AG20443 (cell line): ENCODE measurements at regions not wholly inside any gene's neighbourhood (a gene's known extent, or its start where the extent isn't known, plus 50 kb on each side); places are given as distances from the start of the nearest gene placed in this dataset.

ENCODE experiments used
- DNase-seq: peaks from one replicate; pipeline ENCODE4 v3.0.0; 2012; ENCODE audit warnings: low spot score, mixed read lengths

DNA sequence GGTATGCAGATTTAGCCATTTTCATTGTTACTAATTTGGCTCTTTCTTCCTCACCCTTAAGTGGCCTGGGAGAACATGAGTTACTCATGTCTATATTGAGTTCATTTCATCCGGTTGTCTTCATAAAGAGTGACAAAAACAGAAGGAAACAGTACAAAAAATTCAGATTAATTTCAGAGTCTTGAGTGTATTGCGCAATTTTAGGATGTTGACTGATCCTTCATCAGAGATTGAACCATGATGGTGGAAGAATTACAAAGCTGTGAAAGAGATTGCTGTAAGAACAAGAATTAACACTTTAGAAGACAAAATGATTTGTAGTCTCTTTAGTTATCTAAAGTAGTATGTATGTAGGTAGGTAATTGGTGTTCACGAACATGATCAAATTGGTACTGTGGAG is 194.0 kb upstream of the PPP1R3A start:
- no peak for DNase-seq

DNA sequence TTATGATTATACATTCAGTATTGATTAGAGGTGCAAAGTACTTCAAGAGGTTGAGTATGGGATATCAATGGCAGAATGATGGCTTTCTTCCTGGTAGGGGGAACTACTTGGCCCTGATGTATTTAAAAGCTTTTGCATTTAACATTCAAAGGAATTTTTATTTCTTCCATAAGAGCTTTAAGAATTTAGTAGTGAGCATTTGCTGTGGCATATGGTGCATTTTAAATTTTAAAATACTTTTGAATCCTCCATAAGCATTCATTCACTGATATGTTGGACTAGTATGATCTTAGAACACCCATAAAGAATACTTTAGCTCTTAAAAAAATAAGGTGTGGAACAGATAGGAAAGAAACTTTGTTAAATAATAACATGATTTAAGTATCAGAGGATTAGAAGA is 191.9 kb upstream of the PPP1R3A start:
- no peak for DNase-seq

DNA sequence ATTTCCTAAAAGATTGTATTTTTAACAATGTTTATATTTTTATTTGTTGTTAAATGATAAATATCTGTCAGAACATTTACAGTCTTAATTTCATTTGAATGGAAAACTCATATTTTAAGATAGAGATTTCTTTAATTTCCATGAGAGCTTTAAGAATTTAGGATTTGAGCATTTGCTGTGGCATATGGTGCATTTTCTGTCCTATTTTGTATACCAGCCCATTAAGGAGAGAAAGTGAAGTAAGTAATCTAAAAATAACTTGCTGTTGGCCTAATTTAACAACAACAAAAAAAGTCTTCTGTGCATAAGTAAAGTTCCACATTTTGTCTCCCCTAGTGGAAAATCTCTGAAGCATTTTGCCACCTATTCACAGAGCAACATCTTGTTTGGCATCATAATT is 190.9 kb upstream of the PPP1R3A start:
- DNase-seq = no peak

DNA sequence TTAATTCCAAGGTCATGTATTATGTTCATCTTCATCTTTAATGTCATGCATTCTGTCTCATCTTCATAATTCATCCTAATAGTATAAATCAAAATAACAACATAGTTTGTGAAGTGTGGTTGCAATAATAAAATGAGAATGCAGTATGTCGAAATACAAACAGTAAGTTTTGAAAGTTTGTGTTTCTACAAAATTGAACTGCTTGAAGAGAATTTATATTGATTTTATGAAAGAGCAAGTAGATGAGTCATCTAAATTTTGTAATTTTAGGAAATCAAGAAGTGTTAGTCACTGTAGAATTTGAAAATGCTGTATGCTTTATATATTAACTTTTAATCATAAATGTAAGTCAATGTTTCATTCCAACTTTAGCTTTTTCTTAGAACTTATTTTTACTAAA is 190.5 kb upstream of the PPP1R3A start:
- DNase-seq = no peak

DNA sequence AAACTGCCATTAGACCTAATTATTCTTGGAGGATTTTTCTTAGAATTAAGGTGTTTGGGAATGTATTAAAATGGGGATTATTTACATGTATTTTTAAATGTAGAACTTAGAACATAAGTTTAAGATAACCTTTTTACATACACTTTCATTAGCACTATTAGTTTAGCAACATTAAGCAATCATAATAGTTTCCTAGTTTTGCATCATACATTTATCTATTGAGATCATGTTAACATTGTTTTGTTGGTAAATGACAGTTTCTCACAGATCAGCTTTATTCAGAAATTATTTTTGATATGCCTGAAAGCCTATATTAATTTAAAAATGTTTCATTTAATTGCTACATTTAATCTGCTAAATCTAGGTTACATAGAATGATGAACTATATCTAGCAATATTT is 189.7 kb upstream of the PPP1R3A start:
- DNase-seq = no peak

DNA sequence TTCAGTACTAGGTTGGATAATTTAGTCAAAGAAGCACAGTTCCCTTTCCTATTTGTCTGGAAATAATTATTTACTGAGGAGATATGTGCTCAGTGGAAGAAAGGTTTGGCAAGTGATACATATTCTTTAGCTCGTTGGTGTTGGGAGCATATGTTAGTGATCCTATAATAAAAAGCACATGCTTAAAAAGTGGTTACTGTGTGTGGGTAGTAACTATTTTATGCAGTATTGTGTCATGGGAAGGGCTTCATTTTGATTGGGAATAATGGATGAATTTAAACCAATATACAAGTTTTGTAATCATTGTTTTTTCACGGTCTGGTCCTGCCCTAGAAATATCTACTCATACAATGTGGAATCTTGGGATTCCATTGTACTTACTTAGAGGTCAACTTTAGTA is 188.7 kb upstream of the PPP1R3A start:
- DNase-seq = peak; percentile 7

DNA sequence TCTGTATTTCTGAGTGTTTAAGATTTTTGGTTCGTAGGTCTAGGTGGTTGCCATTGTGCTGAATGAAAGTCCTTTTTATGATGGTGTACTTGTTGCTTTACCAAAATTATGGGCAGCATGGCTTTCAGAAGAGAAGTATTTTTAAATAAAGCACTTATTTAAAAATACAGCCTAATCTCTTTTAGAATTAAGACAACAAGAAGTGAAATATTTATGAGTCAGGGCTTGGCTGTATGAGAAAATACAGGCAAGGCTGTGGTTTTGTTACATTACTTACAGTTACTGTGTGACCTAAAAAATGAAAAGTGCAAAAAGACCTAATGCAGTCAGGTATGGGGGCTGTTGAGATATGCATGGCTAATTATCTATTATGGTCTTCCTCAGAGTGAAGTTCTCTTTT is 185.2 kb upstream of the PPP1R3A start:
- DNase-seq = no peak

DNA sequence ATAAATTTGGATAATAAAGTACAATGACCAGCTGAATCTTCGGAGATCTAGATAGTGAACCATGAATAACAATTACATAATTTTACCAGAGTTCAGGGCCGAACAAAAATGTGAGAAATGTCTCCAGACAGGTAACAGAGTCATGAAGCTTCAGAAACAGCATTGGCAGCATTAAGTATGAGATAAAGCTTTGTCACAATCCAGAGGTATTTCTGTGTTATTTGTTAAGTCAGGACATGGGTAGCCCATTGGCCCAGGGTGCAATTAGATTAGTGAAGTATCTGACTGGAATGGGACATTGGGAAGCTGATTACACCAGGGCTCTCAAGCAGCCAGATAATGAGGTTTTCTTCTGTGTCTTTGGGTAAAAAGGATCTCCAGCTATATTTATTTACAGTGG is 184.2 kb upstream of the PPP1R3A start:
- DNase-seq = no peak

DNA sequence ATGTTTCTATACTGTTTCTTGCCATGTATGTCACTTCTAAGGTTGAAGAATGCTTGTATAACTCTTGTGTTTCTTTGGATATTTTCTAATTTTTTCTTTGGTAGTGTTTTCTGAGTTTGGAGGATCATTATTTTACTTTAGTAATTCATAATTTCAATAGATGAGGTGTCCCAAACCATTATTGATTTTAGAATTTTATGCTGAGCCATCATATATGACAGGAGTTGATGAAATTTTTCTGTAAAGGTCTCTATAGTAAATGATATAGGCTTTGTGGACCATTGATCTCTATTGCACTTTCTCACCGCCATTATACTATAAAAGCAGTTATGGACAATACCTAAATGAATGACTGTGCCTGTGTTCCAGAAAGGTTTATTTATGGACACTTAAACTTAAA is 183.3 kb upstream of the PPP1R3A start:
- DNase-seq = no peak

DNA sequence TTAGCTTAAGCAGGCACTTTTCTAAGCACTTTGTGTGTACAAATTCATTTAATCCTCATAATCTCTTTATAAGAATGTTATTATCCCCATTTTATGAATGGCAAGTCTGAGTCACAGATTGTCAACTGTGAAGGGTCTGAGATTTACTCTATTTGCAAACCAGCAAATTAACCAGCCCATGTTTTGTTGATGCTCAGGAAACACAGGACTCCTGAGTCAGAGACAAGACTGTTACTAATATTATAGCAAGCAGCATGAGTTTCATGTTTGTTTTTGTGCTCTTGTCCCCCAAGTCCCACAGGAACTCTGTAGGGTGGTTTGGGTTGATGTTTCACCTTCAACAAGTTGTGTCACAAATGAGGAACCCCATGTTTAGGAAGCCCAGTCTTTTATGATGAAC is 182.0 kb upstream of the PPP1R3A start:
- DNase-seq = no peak

DNA sequence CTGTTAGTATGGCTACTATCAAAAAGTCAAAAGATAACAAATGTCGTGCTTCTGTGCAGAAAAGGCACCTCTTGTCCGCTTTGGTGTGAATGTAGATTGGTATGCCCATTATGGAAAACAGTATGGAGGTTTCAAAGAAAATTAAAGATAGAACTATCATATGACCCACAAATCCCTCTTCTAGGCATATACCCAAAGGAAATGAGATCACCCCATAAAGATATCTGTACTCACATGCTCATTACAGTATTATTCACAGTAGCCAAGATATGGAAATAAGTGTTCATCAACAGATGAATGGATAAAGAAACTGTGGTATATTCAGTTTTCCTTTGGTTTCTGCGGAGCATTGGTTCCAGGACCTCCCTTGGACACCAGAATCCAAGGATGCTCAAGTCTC is 180.5 kb upstream of the PPP1R3A start:
- no peak for DNase-seq

DNA sequence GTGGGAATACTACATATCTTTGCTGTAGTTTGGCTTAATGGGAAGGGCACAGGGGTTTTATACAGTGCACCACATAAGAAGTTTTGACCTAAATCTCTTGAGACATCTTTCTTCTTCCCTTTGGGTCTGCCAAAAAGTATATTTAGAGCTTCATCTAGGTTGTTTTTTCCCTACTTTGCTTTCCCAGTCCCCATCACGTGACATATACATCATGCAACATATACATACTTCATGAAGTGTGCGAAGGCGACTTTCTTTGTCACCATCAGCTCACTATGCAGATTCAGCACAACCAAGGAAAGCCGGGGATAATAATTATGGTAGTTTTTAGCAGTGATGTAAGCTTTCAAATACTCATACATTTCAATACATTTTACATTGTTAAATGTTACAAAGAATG is 177.1 kb upstream of the PPP1R3A start:
- DNase-seq = no peak

DNA sequence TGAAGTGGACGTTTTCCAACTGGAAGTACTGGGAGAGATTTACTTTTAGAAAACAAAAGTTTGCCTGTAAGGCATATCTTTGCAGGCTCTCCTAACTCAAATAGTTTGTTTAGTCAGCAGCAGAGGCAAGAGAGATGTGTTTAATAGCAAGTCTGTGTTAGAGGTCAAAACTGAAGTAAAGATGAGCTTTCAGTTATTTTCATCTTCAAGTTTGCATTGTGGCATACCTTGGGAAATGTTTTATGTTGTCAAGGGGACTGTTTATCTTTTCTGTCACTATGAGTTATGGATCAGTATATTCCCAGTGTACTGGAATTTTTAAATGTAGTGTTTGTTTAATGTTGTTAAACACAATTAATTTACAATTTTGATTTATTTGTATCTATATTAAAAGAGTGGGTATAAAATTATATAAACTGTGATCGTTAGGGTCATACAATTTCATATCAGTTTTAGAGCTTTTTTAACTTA is 169.7 kb upstream of the PPP1R3A start:
- DNase-seq = no peak

DNA sequence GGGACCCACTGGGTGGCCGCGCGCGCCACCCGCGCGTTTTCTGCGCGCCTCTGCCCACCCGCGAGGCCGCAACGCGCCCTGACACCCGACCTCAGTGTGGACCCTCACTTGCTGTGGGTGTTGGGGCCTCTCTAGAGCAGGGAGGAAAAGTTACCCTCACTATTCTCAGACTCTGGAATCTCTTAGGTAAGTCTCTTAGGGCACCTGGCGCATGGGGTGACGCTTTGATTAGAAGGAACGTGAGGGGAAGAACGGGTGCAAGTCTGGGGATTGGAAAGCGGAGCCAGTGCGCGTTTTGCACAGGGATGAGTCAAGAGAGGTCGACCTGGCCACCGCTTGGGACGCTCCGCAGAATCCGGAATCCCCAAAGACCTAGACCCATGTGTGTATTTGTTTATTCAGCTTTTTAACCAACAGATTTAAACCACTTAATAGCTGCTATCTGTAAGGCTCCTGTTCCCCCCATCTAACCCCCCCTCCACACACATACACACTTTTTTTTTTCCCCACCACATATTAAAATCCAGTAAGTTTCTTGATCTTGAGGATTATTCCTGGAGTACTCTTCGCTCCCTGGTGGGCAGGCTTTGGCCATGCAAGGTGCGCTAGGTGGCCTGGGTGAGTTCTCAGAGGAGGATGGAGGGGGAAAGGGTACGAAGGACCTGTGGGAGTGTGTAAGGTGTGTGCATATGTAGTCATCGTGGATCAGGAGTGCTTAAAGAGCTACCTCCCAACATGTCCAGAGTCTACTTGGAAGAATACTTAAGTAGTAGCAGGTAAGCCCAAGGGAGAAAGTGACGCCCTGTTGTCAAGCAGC is 169.1 kb upstream of the PPP1R3A start:
- no peak for DNase-seq

DNA sequence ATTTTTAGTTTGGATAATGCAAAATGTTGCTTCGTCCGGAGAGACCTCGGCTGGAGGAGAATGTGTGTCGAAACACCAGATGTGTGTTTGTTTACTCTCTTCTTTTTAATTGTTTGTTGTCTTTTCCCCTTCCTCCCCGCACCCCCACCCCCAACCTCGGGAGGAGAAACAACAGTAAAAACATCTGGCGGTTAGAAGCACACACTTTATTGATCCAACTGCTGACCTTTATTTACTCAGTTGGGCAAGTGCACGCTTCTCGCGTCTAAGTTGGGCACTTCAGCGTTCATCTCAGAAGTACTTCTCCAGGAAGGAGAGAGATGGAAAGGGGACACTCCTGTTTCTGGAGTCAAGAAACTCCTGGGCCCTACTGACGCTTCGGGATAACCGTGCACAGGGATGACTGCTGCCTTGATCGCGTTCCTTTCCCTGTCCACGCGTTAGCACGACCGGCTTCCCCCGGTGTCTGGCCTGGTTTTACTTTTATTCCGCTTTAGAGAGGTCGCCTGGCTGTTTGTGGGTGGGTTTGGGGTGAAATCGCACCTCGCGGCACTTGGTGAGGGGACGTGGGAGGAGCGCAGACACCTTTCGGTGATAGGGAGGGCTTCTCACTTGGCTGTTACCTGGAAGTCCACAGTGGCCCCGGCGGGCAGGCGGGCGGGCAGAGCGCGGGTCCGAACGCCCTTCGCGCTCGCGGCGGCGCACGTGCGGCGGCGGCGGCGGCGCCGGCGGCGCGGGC is 168.3 kb upstream of the PPP1R3A start:
- peak; percentile 44 for DNase-seq

DNA sequence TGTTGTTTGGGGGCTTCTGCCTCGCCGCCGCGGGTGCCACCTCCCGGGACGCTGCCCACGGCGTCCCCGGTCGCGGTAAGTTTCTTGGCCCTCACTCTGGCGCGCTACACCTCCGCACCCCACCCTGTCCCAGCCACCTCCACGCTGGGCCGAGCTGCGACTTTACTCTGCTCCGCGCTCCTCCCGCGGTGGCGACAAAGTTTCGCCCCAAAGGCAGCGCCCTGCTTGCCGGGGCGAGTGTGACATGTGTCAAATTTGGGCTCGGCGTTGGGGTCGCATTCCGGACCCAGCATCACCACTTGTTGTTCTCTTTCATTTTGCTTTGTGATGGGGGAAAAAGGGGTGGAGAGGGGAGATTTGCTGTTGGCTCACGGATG is 167.7 kb upstream of the PPP1R3A start:
- peak; percentile 27 for DNase-seq

DNA sequence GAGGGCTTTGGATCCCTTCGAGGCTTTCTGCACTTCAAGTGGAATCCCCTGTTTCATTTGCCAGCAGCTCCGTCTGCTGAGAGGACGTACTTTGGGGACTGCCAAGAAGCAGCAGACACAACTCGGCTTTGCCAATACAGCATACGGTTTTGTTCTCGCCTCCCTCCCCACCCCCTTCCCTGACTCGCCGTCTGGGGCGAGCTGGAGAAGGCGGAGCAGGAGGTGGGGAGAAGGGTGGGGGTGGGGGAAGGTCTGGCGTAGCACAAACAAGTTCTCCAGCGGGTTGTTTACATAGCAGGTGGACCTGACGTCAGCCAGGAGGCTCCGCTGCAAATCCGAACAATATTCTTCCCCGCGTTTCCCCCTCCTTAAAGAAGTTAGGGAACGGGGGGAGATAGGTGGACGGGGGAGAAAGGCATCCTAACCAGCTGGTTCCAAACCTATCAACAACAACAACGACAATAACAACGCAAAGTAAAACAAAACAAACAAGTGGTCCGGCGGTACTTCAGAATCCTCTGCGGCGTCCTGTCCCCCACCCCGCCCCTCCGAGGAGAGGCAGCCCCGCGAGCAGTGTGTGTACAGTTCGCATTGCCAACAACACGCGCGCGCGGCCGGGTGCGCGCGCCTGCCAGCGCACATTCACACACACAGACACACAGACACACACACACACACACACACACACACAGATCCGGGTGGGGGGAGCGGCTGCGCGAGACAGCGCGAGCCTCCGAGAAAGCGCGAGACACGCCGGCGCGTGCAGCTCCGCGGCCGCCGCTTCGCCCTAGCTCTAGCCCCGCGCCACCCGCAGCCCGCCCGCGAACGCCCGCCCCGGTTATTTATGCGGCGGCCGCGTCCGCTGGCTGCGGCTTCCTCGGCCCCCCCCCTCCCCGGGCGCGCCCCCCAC is 167.0 kb upstream of the PPP1R3A start:
- peak; percentile 79 for DNase-seq

DNA sequence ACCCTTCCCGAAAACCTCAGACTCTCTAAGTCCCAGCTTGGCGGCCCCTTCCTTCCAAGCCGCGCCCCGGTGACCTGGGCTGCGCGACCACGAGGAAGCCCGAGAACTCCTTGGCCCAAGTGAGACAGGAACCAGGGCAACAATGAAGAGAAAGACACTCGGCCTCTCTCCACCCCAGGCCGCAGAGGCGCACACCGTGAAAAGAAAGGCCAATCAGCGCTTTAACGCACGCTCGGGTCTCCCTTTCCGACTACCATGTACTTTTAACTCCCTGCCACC is 166.4 kb upstream of the PPP1R3A start:
- no peak for DNase-seq

DNA sequence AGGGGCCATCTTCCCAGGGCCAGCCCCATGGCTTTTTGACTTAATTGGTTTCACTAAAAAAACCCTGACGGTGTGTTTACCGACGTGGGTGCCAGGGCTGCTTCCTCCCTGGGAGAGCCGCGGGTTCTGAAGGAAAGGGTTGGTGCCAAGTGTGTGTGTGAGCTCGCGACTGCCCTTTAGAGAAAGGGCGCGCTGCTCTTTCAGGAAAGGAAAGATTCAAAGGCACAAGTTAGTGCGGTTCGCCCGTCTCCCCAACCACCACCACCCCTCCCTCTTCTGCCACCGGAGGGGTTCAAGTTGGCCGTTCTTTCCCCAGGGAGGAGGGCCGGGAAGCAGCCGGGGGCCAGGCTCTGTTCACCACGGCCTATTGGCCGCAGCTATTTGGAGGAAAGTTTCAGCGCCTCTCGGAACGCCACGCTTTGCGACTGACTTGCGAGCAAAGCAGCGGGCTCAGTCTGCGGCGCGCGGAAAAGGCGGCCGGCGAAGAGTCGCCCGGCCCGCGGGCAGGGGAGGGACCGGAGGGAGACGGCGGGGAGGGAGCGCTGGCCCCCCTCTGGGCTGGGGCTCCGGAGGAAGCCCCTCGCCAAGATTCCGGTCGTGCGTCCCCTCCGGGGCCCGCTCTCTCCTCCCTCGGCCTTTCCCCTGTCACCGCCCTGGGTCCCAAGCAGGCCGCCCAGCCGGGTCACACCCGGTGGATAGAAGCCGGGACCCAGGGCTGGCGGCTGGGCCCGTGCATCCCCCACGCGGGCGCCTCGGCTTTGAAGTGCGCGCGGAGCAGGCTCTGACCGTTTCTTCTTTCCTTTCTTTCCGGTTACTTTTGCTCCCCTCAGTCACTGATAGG is 165.9 kb upstream of the PPP1R3A start:
- DNase-seq = peak; percentile 39

DNA sequence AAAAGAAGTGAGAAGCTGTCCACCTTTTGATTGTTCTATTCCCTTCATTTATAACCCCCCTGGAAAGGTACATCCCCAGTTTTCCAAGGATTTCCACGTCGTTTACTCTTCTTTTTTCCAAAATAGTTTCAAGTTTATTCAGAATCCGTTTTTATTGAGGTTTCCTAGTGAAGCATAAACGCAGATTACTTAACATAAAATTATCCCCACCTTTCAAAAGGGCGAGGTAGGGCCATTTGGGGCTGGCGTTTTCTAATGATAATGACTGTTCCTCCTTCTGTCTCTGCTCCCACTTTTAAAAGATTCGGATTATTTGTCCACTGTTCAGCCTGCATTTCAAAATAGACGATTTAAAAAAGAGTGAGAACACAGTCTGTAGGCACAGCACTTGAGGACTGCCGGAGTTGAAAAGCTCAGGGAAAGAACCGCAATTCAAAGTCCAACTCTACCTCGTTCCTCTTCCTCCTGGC is 165.2 kb upstream of the PPP1R3A start:
- DNase-seq = no peak

DNA sequence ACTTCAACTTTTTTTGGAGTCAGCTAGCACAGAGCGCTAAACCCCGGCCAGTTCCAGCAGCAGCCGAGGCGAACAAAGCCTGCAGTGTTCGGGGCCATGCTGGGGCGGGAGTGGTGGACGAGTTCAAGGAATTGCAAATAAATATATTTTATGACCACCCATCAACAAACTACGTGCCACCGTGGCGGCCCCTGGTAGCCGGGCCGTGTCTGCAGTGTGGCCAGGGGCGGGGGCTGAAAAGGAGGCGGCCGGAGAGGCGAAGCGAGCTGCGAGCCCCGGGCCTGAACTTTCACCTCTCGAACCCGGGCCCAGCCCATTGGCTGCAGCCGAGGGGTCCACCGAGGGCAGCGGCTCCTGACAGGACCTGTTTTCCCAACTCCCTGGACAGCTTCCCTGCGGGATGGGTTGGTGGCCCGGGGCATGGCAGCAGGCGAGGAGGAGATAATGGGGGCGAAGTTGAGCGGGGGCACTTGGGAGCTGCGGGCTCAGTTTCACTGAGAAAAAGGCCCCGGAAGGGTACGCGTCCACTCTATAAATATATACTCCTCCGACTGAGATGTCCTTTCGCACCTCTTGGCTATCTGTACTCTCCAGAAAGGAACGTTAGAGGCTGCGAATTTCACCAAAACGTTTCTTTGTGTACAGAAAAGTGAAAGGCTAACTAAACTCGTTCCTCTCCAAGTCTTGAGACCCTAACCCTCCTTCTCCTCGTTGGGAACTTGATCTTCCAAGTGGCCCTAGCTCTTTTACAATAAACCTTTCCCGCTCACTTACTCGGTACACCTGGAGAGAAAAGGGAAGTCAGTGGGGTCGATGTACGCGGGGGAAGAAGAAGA is 164.6 kb upstream of the PPP1R3A start:
- peak; percentile 14 for DNase-seq
